HepG2 (cell line): ENCODE measurements at regions not wholly inside any gene's neighbourhood (a gene's known extent, or its start where the extent isn't known, plus 50 kb on each side); places are given as distances from the start of the nearest gene placed in this dataset.

Source experiments
- ASH2L ChIP-seq: fragments of 300-600, 200-600 bp; sonication (generic); IDR thresholded peaks from 2 replicates; pipeline ENCODE4 v1.7.0; 2017; ENCODE audit warnings: low read depth, mild to moderate bottlenecking, moderate library complexity, mixed read lengths, low read length; ENCODE audit not compliant: insufficient read length
- ATF1 ChIP-seq: IDR thresholded peaks from 2 replicates; pipeline ENCODE4 v1.6.1; 2016; ENCODE audit warnings: mild to moderate bottlenecking, control low read depth
- CBX5 ChIP-seq: sonication (generic); formaldehyde crosslinking; IDR thresholded peaks from 2 replicates; pipeline ENCODE4 v1.4.0; 2020; ENCODE audit warnings: missing genetic modification reagents, borderline replicate concordance
- CEBPB ChIP-seq: IDR thresholded peaks from 2 replicates; pipeline ENCODE4 v1.6.1; 2011; ENCODE audit warnings: low read depth, low read length, improper control_type of control experiment, borderline replicate concordance
- CEBPG ChIP-seq: IDR thresholded peaks from 2 replicates; pipeline ENCODE4 v1.6.1; 2016
- FOSL2 ChIP-seq: sonication (generic); formaldehyde crosslinking; IDR thresholded peaks from 2 replicates; pipeline ENCODE4 v1.4.0; 2020; ENCODE audit warnings: missing genetic modification reagents
- HES4 ChIP-seq: sonication (generic); formaldehyde crosslinking; IDR thresholded peaks from 2 replicates; pipeline ENCODE4 v1.9.0; 2021; ENCODE audit warnings: mild to moderate bottlenecking, missing genetic modification reagents, borderline replicate concordance
- HNF1B ChIP-seq: sonication (generic); formaldehyde crosslinking; IDR thresholded peaks from 2 replicates; pipeline ENCODE4 v1.5.1; 2020; ENCODE audit warnings: mild to moderate bottlenecking, moderate library complexity, missing genetic modification reagents
- IRX3 ChIP-seq: sonication (generic); formaldehyde crosslinking; IDR thresholded peaks from 2 replicates; pipeline ENCODE4 v1.8.1; 2023; ENCODE audit warnings: mild to moderate bottlenecking, low read depth, missing genetic modification reagents, borderline replicate concordance
- KDM4B ChIP-seq: sonication (generic); formaldehyde crosslinking; IDR thresholded peaks from 2 replicates; pipeline ENCODE4 v1.4.0; 2020; ENCODE audit warnings: missing genetic modification reagents
- NFRKB ChIP-seq: fragments of 450-650 bp; IDR thresholded peaks from 2 replicates; pipeline ENCODE4 v1.6.1; 2017
- NR2F1 ChIP-seq, 2 experiments: fragments of 450-650 bp in 1 of 2; formaldehyde crosslinking in 1 of 2; IDR thresholded peaks; 2 replicates each; pipeline versions ENCODE4 v1.5.0 to v1.6.1; 2016 to 2020; ENCODE audit warnings: mild to moderate bottlenecking in 1 of 2, missing compliant biosample characterization in 1 of 2, missing genetic modification reagents in 1 of 2, moderate library complexity in 1 of 2
- NR2F6 ChIP-seq, 2 experiments: IDR thresholded peaks; 2 replicates each; pipeline ENCODE4 v1.6.1; 2016; ENCODE audit warnings: antibody characterized with exemption in 1 of 2, mild to moderate bottlenecking in 1 of 2
- PCBP1 ChIP-seq: fragments of 200-400 bp; formaldehyde crosslinking; IDR thresholded peaks from 2 replicates; pipeline ENCODE4 v1.6.1; 2017; ENCODE audit warnings: mild to moderate bottlenecking, low read depth, low read length, borderline replicate concordance
- RARA ChIP-seq: IDR thresholded peaks from 2 replicates; pipeline ENCODE4 v1.6.1; 2016; ENCODE audit warnings: missing genetic modification reagents, missing compliant biosample characterization
- SRY ChIP-seq: sonication (generic); formaldehyde crosslinking; IDR thresholded peaks from 2 replicates; pipeline ENCODE4 v1.8.0; 2022; ENCODE audit warnings: mild to moderate bottlenecking, missing genetic modification reagents
- ZNF678 ChIP-seq: sonication (generic); formaldehyde crosslinking; IDR thresholded peaks from 2 replicates; pipeline ENCODE4 v1.4.0; 2020; ENCODE audit warnings: mild to moderate bottlenecking, missing genetic modification reagents
- TF ChIP-seq, protein P1 (sequence below): sonication (generic); formaldehyde crosslinking; IDR thresholded peaks from 2 replicates; pipeline ENCODE4 v1.5.0; 2020; ENCODE audit warnings: missing genetic modification reagents
- TF ChIP-seq, protein P2 (sequence below): IDR thresholded peaks from 2 replicates; pipeline ENCODE4 v1.4.0; 2020; ENCODE audit warnings: mild to moderate bottlenecking, missing genetic modification reagents
- TF ChIP-seq, protein P3 (sequence below): sonication (generic); formaldehyde crosslinking; IDR thresholded peaks from 2 replicates; pipeline ENCODE4 v1.8.0; 2022; ENCODE audit warnings: mild to moderate bottlenecking, missing genetic modification reagents, moderate library complexity
- TF ChIP-seq, protein P4 (sequence below): sonication (generic); formaldehyde crosslinking; IDR thresholded peaks from 2 replicates; pipeline ENCODE4 v1.4.0; 2020; ENCODE audit warnings: mild to moderate bottlenecking, missing genetic modification reagents
- TF ChIP-seq, protein P5 (sequence below): IDR thresholded peaks from 2 replicates; pipeline ENCODE4 v1.6.1; 2016; ENCODE audit warnings: missing biosample characterization, missing genetic modification reagents, low read depth

GRCh38 chr14:31993521-31993951, 83.6 kb upstream of the ARHGAP5 start (continued):
- TF ChIP-seq NR2F6 (IDR thresholded peaks at IDR 0.05) (peak; percentile 55; the same call in 1 of the 2 replicates), NR2F6 (CRISPR knock-in tag; IDR thresholded peaks at IDR 0.05) (peak; percentile 28; the same call in 1 of the 2 replicates), PCBP1 (no peak), HES4 (no peak), NFRKB (no peak), CEBPB (peak; percentile 65; the same call in 1 of the 2 replicates), HNF1B (no peak), ZNF678 (no peak), CEBPG (CRISPR knock-in tag) (peak; percentile 47; the same call in 1 of the 2 replicates), ASH2L (no peak), FOSL2 (CRISPR knock-in tag) (peak; percentile 22; the same call in 1 of the 2 replicates), KDM4B (CRISPR knock-in tag) (no peak), RARA (CRISPR knock-in tag) (peak; percentile 68), NR2F1 (CRISPR knock-in tag; IDR thresholded peaks at IDR 0.05) (peak in 1 of 2 experiments; percentile 71; a peak in 1 of 4 replicates), ATF1 (CRISPR knock-in tag) (no peak), IRX3 (CRISPR knock-in tag) (no peak), CBX5 (CRISPR knock-in tag) (0 out of 2 replicates have a peak, but pooled peaks have one; percentile 35), SRY (no peak)
- TF ChIP-seq, protein P1, sequence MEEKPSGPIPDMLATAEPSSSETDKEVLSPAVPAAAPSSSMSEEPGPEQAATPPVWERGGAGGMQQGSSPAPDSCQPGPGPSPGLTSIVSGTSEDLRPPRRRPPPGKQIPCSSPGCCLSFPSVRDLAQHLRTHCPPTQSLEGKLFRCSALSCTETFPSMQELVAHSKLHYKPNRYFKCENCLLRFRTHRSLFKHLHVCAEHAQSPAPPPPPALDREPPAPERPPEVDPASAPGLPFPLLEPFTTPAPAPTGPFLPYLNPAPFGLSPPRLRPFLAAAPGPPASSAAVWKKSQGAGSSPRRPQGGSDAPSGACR, result no peak
- TF ChIP-seq, protein P2, sequence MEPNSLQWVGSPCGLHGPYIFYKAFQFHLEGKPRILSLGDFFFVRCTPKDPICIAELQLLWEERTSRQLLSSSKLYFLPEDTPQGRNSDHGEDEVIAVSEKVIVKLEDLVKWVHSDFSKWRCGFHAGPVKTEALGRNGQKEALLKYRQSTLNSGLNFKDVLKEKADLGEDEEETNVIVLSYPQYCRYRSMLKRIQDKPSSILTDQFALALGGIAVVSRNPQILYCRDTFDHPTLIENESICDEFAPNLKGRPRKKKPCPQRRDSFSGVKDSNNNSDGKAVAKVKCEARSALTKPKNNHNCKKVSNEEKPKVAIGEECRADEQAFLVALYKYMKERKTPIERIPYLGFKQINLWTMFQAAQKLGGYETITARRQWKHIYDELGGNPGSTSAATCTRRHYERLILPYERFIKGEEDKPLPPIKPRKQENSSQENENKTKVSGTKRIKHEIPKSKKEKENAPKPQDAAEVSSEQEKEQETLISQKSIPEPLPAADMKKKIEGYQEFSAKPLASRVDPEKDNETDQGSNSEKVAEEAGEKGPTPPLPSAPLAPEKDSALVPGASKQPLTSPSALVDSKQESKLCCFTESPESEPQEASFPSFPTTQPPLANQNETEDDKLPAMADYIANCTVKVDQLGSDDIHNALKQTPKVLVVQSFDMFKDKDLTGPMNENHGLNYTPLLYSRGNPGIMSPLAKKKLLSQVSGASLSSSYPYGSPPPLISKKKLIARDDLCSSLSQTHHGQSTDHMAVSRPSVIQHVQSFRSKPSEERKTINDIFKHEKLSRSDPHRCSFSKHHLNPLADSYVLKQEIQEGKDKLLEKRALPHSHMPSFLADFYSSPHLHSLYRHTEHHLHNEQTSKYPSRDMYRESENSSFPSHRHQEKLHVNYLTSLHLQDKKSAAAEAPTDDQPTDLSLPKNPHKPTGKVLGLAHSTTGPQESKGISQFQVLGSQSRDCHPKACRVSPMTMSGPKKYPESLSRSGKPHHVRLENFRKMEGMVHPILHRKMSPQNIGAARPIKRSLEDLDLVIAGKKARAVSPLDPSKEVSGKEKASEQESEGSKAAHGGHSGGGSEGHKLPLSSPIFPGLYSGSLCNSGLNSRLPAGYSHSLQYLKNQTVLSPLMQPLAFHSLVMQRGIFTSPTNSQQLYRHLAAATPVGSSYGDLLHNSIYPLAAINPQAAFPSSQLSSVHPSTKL (CRISPR knock-in tag), result no peak
- TF ChIP-seq, protein P3, sequence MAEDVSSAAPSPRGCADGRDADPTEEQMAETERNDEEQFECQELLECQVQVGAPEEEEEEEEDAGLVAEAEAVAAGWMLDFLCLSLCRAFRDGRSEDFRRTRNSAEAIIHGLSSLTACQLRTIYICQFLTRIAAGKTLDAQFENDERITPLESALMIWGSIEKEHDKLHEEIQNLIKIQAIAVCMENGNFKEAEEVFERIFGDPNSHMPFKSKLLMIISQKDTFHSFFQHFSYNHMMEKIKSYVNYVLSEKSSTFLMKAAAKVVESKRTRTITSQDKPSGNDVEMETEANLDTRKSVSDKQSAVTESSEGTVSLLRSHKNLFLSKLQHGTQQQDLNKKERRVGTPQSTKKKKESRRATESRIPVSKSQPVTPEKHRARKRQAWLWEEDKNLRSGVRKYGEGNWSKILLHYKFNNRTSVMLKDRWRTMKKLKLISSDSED, result no peak
- TF ChIP-seq, protein P4, sequence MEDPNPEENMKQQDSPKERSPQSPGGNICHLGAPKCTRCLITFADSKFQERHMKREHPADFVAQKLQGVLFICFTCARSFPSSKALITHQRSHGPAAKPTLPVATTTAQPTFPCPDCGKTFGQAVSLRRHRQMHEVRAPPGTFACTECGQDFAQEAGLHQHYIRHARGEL (CRISPR knock-in tag), result no peak
- TF ChIP-seq, protein P5, sequence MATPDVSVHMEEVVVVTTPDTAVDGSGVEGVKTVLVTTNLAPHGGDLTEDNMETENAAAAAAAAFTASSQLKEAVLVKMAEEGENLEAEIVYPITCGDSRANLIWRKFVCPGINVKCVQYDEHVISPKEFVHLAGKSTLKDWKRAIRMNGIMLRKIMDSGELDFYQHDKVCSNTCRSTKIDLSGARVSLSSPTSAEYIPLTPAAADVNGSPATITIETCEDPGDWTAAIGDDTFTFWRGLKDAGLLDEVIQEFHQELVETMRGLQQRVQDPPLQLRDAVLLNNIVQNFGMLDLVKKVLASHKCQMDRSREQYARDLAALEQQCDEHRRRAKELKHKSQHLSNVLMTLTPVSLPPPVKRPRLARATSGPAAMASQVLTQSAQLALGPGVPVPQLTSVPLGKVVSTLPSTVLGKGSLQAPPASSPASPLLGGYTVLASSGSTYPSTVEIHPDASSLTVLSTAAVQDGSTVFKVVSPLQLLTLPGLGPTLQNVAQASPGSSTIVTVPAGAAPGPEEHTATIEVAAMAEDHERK, result no peak
